ENCODE measurements at regions not wholly inside any gene's neighbourhood (a gene's known extent, or its start where the extent isn't known, plus 50 kb on each side); places are given as distances from the start of the nearest gene placed in this dataset.

GRCh38 chr3:59380146-59380545 lies 330.3 kb upstream of the CFAP20DC start:
- H3K4me1 ChIP-seq (ENCODE audit: control insufficient read depth in 2 of 2, insufficient read depth in 1 of 2, low read depth in 1 of 2, low read length in 2 of 2): no peaks in the 10 kb centered on the region
- H3K36me3 ChIP-seq (replicated peaks in 1 of 2; ENCODE audit: control insufficient read depth in 2 of 2, insufficient read depth in 2 of 2, low read length in 2 of 2): no peaks in the 10 kb centered on the region
- no peak overlapping the region for H4K8ac ChIP-seq (ENCODE audit: low read depth, low read length)
- H3K9ac ChIP-seq (ENCODE audit: low read depth, low read length, poor library complexity): no peak overlapping the region
- H3K18ac ChIP-seq (ENCODE audit: low read length): no peak overlapping the region
- H3K4me2 ChIP-seq (ENCODE audit: insufficient read depth, low read length, poor library complexity, severe bottlenecking): no peak overlapping the region
- no peaks in the 10 kb centered on the region for H3K27me3 ChIP-seq (ENCODE audit: control insufficient read depth in 3 of 3, insufficient read depth in 3 of 3, low read depth in 1 of 3, low read length in 3 of 3)
- no peak overlapping the region for H2AFZ ChIP-seq (ENCODE audit: low read length)
- no peak overlapping the region for H4K91ac ChIP-seq (ENCODE audit: low read depth, low read length, poor library complexity)
- H2BK5ac ChIP-seq (ENCODE audit: low read length): no peak overlapping the region
- no peak overlapping the region for H2AK5ac ChIP-seq (ENCODE audit: low read depth, low read length)
- no peak overlapping the region for H3K14ac ChIP-seq (ENCODE audit: low read length)
- no peak overlapping the region for H2BK120ac ChIP-seq (ENCODE audit: low read depth, low read length)
- no peak overlapping the region for H3K4me3 ChIP-seq (ENCODE audit: low read length in 2 of 2)
- no peak overlapping the region for H2BK12ac ChIP-seq (ENCODE audit: low read length)
- H3K23ac ChIP-seq (ENCODE audit: low read depth, low read length, poor library complexity): no peak overlapping the region
- no peaks in the 10 kb centered on the region for H3K79me1 ChIP-seq (ENCODE audit: low read depth, low read length)
- no peak overlapping the region for H3K4ac ChIP-seq (ENCODE audit: low read length)
- H3K27ac ChIP-seq (replicated peaks; ENCODE audit: low read length): no peak overlapping the region
- no peaks in the 10 kb centered on the region for H3K9me3 ChIP-seq (replicated peaks in 1 of 2; ENCODE audit: control insufficient read depth in 2 of 2, insufficient read depth in 1 of 2, low read depth in 1 of 2, low read length in 2 of 2)
- no peak for DNase-seq (ENCODE audit: low spot score)
- H2BK15ac ChIP-seq (ENCODE audit: low read length): no peak overlapping the region

GRCh38 chr3:59374818-59375211 lies 325.0 kb upstream of the CFAP20DC start:
- H2BK5ac ChIP-seq (ENCODE audit: low read length): no peak overlapping the region
- no CpG with 5 or more reads among the region's 3 CpGs for WGBS, 2 donors (ENCODE audit: extremely low coverage in 2 of 2, insufficient read length in 2 of 2, insufficient replicate concordance in 1 of 2)
- H4K8ac ChIP-seq (ENCODE audit: low read depth, low read length): no peak overlapping the region
- H3K9ac ChIP-seq (ENCODE audit: low read depth, low read length, poor library complexity): no peak overlapping the region
- H3K4me3 ChIP-seq (ENCODE audit: low read length in 2 of 2): no peak overlapping the region
- DNase-seq (ENCODE audit: low spot score): peak; percentile 5
- no peak overlapping the region for H2BK15ac ChIP-seq (ENCODE audit: low read length)
- no peak overlapping the region for H2BK120ac ChIP-seq (ENCODE audit: low read depth, low read length)
- no peaks in the 10 kb centered on the region for H3K36me3 ChIP-seq (replicated peaks in 1 of 2; ENCODE audit: control insufficient read depth in 2 of 2, insufficient read depth in 2 of 2, low read length in 2 of 2)
- H4K91ac ChIP-seq (ENCODE audit: low read depth, low read length, poor library complexity): no peak overlapping the region
- H2AFZ ChIP-seq (ENCODE audit: low read length): peak overlapping the region; percentile 0
- no peak overlapping the region for H3K4me2 ChIP-seq (ENCODE audit: insufficient read depth, low read length, poor library complexity, severe bottlenecking)
- peaks cover 6 to 9% of the 10 kb centered on the region in 2 donors for H3K4me1 ChIP-seq (ENCODE audit: control insufficient read depth in 2 of 2, insufficient read depth in 1 of 2, low read depth in 1 of 2, low read length in 2 of 2)
- H3K79me1 ChIP-seq (ENCODE audit: low read depth, low read length): no peaks in the 10 kb centered on the region
- H3K27me3 ChIP-seq (ENCODE audit: control insufficient read depth in 3 of 3, insufficient read depth in 3 of 3, low read depth in 1 of 3, low read length in 3 of 3): no peaks in the 10 kb centered on the region
- no peaks in the 10 kb centered on the region for H3K9me3 ChIP-seq (replicated peaks in 1 of 2; ENCODE audit: control insufficient read depth in 2 of 2, insufficient read depth in 1 of 2, low read depth in 1 of 2, low read length in 2 of 2)
- H3K4ac ChIP-seq (ENCODE audit: low read length): no peak overlapping the region
- H2BK12ac ChIP-seq (ENCODE audit: low read length): no peak overlapping the region
- H3K18ac ChIP-seq (ENCODE audit: low read length): no peak overlapping the region
- no peak overlapping the region for H2AK5ac ChIP-seq (ENCODE audit: low read depth, low read length)
- no peak overlapping the region for H3K14ac ChIP-seq (ENCODE audit: low read length)
- H3K27ac ChIP-seq (replicated peaks; ENCODE audit: low read length): no peak overlapping the region
- H3K23ac ChIP-seq (ENCODE audit: low read depth, low read length, poor library complexity): no peak overlapping the region

GRCh38 chr3:59374091-59374817 lies 324.4 kb upstream of the CFAP20DC start:
- Histone ChIP-seq H3K14ac (ENCODE audit: low read length) (no peak overlapping the region), H3K79me1 (ENCODE audit: low read depth, low read length) (no peaks in the 10 kb centered on the region), H2BK15ac (ENCODE audit: low read length) (no peak overlapping the region), H3K27ac (replicated peaks; ENCODE audit: low read length) (no peak overlapping the region), H3K4me1 (ENCODE audit: control insufficient read depth in 2 of 2, insufficient read depth in 1 of 2, low read depth in 1 of 2, low read length in 2 of 2) (peaks cover 6 to 9% of the 10 kb centered on the region in 2 donors), H3K18ac (ENCODE audit: low read length) (no peak overlapping the region), H3K36me3 (replicated peaks in 1 of 2; ENCODE audit: control insufficient read depth in 2 of 2, insufficient read depth in 2 of 2, low read length in 2 of 2) (no peaks in the 10 kb centered on the region), H4K91ac (ENCODE audit: low read depth, low read length, poor library complexity) (no peak overlapping the region), H3K9me3 (replicated peaks in 1 of 2; ENCODE audit: control insufficient read depth in 2 of 2, insufficient read depth in 1 of 2, low read depth in 1 of 2, low read length in 2 of 2) (no peaks in the 10 kb centered on the region), H3K23ac (ENCODE audit: low read depth, low read length, poor library complexity) (no peak overlapping the region), H3K27me3 (ENCODE audit: control insufficient read depth in 3 of 3, insufficient read depth in 3 of 3, low read depth in 1 of 3, low read length in 3 of 3) (no peaks in the 10 kb centered on the region), H3K9ac (ENCODE audit: low read depth, low read length, poor library complexity) (no peak overlapping the region), H3K4me3 (ENCODE audit: low read length in 2 of 2) (no peak overlapping the region), H3K4ac (ENCODE audit: low read length) (no peak overlapping the region), H2AK5ac (ENCODE audit: low read depth, low read length) (no peak overlapping the region), H2BK12ac (ENCODE audit: low read length) (no peak overlapping the region), H3K4me2 (ENCODE audit: insufficient read depth, low read length, poor library complexity, severe bottlenecking) (no peak overlapping the region), H2AFZ (ENCODE audit: low read length) (peak overlapping the region; percentile 0), H2BK5ac (ENCODE audit: low read length) (no peak overlapping the region), H4K8ac (ENCODE audit: low read depth, low read length) (no peak overlapping the region), H2BK120ac (ENCODE audit: low read depth, low read length) (no peak overlapping the region)
- no CpG with 5 or more reads among the region's 6 CpGs for WGBS, 2 donors (ENCODE audit: extremely low coverage in 2 of 2, insufficient read length in 2 of 2, insufficient replicate concordance in 1 of 2)
- no peak for DNase-seq (ENCODE audit: low spot score)

- no peak overlapping the region for H3K18ac ChIP-seq (ENCODE audit: low read length)
- no peak overlapping the region for H2AK5ac ChIP-seq (ENCODE audit: low read depth, low read length)
- H3K4me1 ChIP-seq (ENCODE audit: control insufficient read depth in 2 of 2, insufficient read depth in 1 of 2, low read depth in 1 of 2, low read length in 2 of 2): peaks cover 6 to 9% of the 10 kb centered on the region in 2 donors
- no CpG with 5 or more reads among the region's 3 CpGs for WGBS, 2 donors (ENCODE audit: extremely low coverage in 2 of 2, insufficient read length in 2 of 2, insufficient replicate concordance in 1 of 2)
- no peak for DNase-seq (ENCODE audit: low spot score)
- no peak overlapping the region for H3K4me2 ChIP-seq (ENCODE audit: insufficient read depth, low read length, poor library complexity, severe bottlenecking)
- no peak overlapping the region for H4K91ac ChIP-seq (ENCODE audit: low read depth, low read length, poor library complexity)
- no peaks in the 10 kb centered on the region for H3K9me3 ChIP-seq (replicated peaks in 1 of 2; ENCODE audit: control insufficient read depth in 2 of 2, insufficient read depth in 1 of 2, low read depth in 1 of 2, low read length in 2 of 2)
- H3K27me3 ChIP-seq (ENCODE audit: control insufficient read depth in 3 of 3, insufficient read depth in 3 of 3, low read depth in 1 of 3, low read length in 3 of 3): no peaks in the 10 kb centered on the region
- H3K79me1 ChIP-seq (ENCODE audit: low read depth, low read length): no peaks in the 10 kb centered on the region
- H2BK120ac ChIP-seq (ENCODE audit: low read depth, low read length): no peak overlapping the region
- H3K14ac ChIP-seq (ENCODE audit: low read length): no peak overlapping the region
- H3K36me3 ChIP-seq (replicated peaks in 1 of 2; ENCODE audit: control insufficient read depth in 2 of 2, insufficient read depth in 2 of 2, low read length in 2 of 2): no peaks in the 10 kb centered on the region
- no peak overlapping the region for H2AFZ ChIP-seq (ENCODE audit: low read length)
- no peak overlapping the region for H3K27ac ChIP-seq (replicated peaks; ENCODE audit: low read length)
- no peak overlapping the region for H3K9ac ChIP-seq (ENCODE audit: low read depth, low read length, poor library complexity)
- H2BK15ac ChIP-seq (ENCODE audit: low read length): no peak overlapping the region
- H3K4me3 ChIP-seq (ENCODE audit: low read length in 2 of 2): no peak overlapping the region
- no peak overlapping the region for H3K4ac ChIP-seq (ENCODE audit: low read length)
- H2BK12ac ChIP-seq (ENCODE audit: low read length): no peak overlapping the region
- no peak overlapping the region for H4K8ac ChIP-seq (ENCODE audit: low read depth, low read length)
- no peak overlapping the region for H3K23ac ChIP-seq (ENCODE audit: low read depth, low read length, poor library complexity)
- H2BK5ac ChIP-seq (ENCODE audit: low read length): no peak overlapping the region
Measured at GRCh38 chr3:59372346-59372745, 322.5 kb upstream of the CFAP20DC start.

Data from neuronal stem cell (in vitro differentiated cells).